Jurkat, Clone E6-1 (cell line): ENCODE measurements at regions not wholly inside any gene's neighbourhood (a gene's known extent, or its start where the extent isn't known, plus 50 kb on each side); places are given as distances from the start of the nearest gene placed in this dataset.

Source experiments
- DNase-seq: peaks from one replicate; pipeline ENCODE4 v3.0.0-alpha.2; 2011; ENCODE audit warnings: low read depth, low spot score
- H3K4me3 ChIP-seq: 2 replicates; pipeline ENCODE4 v1.5.1; 2011; ENCODE audit warnings: mild to moderate bottlenecking, low read length, control low read depth, moderate library complexity

DNA sequence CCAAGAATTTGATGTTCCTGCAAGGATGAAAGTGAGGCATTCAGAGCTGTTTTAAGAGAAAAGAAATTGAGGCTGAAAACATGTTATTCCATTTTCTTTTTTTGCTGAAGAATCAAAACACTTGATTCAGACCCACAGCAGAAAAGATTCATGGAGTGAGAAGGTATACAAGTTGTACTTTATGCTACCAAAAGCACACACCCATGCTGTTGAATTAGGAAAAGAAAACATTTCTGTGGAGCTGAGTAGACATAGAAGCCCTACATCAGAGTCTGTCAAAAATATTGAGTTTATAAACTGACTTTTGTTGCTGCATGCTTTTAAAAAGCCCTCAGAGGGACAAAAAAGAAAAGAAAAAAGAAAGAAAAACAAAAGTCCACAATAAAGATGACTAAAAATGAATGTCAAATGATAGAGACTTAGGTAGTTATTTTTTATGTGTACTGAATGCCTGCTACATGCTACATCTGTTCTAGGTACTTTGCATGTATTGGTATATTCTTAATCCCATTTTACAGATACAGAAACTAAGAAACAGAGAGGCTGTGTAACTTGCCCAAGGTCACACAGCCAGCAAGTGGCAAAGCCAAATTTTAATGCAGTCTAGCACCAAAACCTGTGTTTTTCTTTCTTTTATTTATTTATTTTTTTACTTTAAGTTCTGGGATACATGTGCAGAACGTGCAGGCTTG is 71.7 kb upstream of the PALS2 start:
- no peak overlapping the region for H3K4me3 ChIP-seq
- DNase-seq, result no peak

DNA sequence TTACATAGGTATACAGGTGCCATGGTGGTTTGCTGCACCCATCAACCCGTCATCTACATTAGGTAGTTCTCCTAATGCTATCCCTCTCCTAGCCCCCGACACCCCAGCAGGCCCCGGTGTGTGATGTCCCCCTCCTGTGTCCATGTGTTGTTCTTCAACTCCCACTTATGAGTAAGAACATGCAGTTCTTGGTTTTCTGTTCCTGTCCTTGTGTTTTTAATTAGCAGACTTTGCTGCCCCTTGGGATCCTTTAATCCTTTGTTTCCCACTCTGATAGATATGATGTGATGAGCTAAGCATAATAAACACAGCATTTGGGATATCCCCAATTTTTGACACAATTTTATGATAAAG is 71.1 kb upstream of the PALS2 start:
- no peak overlapping the region for H3K4me3 ChIP-seq
- DNase-seq, result no peak

DNA sequence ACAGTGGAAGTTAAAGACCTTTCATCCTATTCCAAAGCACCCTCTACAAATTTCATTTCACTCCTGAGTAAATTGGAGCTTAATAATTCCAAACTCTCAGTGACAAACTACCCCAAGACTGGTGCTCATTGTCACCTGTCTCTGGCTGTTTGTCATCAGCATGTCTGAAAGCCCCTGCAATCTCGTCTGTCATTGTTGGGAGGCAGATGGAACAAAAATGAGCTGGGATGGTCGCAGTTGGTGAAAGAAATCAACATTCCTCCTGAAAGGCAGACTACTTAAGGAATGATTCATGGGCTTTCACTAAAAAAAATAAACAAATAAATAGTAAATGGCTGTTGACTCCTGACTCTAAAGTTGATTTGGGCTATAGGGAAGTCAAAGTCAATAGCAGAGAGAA is 69.7 kb upstream of the PALS2 start:
- no peak overlapping the region for H3K4me3 ChIP-seq
- DNase-seq, result no peak

DNA sequence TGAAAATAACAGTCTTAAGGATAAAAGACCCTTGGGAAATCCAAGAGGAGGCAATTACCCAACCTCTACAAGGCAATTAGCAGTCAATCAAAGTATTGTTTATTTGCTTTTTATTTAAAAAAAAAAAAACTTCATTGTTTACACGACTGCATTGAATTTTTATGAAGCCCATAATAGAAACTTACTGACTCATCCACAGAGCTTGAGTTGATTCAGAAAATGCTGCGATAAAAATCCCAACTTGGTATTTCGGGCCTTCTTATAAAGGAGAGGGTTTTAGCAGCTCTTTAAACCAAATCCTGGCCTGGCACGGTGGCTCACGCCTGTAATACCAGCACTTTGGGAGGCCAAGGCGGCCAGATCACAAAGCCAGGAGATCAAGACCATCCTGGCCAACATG is 69.2 kb upstream of the PALS2 start:
- no peak for DNase-seq

DNA sequence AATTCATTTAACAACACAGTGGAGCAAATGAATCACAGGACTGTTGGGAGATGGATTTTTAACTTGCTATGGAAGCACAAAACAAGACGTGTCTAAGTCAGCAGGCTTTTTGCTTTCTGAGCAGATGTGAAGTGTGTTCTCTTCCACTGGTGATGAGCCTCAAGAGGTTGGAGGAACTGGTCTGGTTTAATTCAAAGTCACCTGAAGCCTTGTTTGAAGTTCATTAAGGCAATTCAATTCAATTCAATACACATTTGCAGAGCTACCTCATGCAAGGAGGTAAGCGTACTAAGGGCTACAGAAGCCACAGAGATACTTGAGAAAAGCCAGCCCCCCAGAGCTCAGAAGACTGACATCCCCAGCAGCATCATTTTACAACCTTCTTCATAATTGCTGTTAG is 68.4 kb upstream of the PALS2 start:
- DNase-seq, result no peak

More for the DNA sequence above, 69.2 kb upstream of the PALS2 start:
- no peak overlapping the region for H3K4me3 ChIP-seq

DNA sequence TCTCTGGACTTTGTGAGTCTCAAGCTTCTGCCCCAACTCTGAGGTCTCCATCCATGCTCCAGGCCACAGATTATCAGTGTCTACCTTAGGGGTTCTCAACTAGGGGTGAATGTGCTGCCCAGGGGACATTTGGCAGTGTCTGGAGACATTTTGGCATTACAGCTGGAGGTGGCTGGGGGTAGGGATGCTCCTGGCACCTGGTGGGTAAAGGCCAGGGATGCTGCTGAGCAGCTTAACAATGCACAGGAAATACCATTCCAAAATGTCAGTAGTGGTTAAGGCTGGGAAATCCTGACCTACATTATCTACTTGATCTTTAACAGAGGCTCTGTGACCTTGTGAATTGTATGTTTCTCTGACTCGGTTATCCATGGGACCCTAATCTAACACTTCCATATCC is 67.3 kb upstream of the PALS2 start:
- H3K4me3 ChIP-seq, result no peak overlapping the region
- no peak for DNase-seq

More for the DNA sequence above, 68.4 kb upstream of the PALS2 start:
- H3K4me3 ChIP-seq, result no peak overlapping the region

DNA sequence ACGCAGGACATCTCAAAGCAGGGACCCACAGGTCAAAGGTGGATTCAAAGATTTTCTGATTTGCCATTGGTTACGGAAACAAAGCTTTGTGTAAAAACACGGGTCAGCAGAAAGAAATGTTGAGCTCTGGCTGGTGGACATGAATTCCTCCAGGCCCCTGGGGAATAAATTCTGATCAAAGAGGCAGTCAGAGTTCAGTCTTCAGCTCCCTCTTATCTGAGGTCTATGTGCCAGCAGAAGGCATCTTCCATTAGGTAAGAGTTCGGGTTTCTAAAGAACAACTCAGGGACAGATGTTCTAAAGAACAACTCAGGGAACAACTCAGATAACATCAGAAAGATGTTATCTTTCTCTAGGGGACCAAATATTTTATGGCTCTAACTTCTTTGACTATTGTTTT is 64.9 kb upstream of the PALS2 start:
- no peak overlapping the region for H3K4me3 ChIP-seq
- no peak for DNase-seq

DNA sequence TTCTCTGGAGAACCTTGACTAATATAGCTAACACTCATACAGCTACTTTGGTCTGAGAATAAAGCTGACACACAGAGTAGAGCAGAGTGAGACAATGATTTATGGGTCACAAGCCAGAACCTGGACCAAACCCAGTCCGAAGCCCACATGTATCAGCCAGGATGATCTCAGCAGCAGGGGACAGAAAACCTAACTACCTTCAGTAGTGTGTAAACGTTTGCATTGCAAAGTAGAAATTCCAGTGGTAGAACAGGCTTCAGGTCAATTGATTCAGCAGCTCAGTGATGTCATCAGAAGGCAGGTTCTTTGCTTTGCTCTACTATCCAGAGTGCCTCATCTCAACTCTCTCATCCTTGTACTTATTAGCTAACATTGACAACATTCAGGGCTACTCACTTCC is 62.5 kb upstream of the PALS2 start:
- no peak for DNase-seq

DNA sequence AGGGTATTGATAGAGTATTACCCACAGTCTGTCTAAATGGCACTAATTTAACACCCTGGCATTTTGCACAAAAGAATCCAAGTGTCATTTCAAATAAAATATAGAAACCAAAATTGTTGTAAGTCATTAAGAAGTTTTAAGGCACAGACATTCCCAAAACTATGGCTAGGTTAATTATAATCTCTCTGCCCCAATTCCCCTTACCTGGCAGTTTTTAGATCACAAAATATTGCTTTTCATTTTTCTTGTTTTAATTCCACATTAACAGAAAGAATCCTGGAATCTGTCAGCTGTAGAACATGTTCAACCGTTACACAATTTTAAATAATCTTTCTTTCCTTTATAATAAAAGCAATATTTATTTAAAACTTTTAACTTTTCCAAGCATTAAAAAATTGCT is 56.1 kb upstream of the PALS2 start:
- DNase-seq, result no peak
- H3K4me3 ChIP-seq, result no peak overlapping the region

More for the DNA sequence above, 62.5 kb upstream of the PALS2 start:
- no peak overlapping the region for H3K4me3 ChIP-seq

DNA sequence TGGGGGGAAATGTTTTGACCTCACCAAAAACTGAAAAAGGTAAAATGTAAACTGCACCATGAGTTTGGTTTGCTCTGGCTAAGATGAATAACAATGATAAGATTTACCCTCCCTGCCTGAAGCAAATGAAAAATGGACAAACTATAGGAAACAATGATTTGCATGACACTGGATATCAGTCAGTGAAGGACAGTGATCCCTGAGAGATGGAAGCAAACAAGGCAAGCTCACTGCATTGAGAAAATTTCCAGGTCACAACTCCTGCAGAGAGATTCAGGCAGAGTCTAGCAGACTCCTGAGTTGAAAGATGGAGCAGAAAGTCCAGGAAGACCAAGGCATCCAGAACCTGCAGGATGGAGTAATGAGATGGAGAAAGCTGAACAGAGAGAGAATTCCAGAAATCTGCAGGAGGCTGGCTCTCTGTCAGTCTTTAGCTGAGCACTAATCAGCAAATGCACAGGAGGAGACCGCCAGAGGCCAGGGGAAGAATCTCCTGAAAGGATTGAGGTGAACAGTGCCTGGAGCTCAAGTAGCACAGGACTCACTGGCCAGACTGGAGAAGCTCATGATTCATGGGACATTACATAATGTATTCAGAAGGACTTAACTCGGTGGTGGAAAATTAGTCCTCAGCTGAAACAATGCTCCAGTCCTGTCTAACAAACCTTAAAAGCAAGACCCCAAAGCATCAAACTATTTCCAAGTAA is 51.2 kb upstream of the PALS2 start:
- DNase-seq, result no peak
- no peak overlapping the region for H3K4me3 ChIP-seq
